Activated CD8-positive, alpha-beta T cell treated with anti-CD3 and anti-CD28 coated beads, Interleukin-2, amount 10 ng/mL, durations not matched to agents 7 days and 5 days (primary cell): ENCODE measurements at regions not wholly inside any gene's neighbourhood (a gene's known extent, or its start where the extent isn't known, plus 50 kb on each side); places are given as distances from the start of the nearest gene placed in this dataset.
"Not testable (repeated sequence)": the region's sequence is repeated elsewhere in the genome, so short reads cannot be mapped to it uniquely, and the experiment has no call there.

Experiments
- ATAC-seq: fragments of 150-1000 bp; cut with Tn5 transposase; one replicate; pipeline ENCODE4 v1.10.0; 2021; ENCODE audit warnings: moderate library complexity
- CTCF ChIA-PET: fragments of 350-600 bp; sonication (Branson Sonifier 250); formaldehyde crosslinking; loops from one replicate; lab custom pipeline; 2021; ENCODE audit warnings: antibody characterized with exemption; lab: Charles Lee
- POLR2A ChIA-PET: fragments of 350-600 bp; sonication (Branson Sonifier 250); formaldehyde crosslinking; loops from one replicate; lab custom pipeline; 2021; ENCODE audit warnings: antibody characterized with exemption; lab: Charles Lee
- DNase-seq: peaks from one replicate; pipeline ENCODE4 v3.0.0-alpha.2; 2020
- H3K27ac Mint-ChIP-seq: one replicate; pipeline ENCODE4 v1.8.0; 2021; ENCODE audit warnings: mild to moderate bottlenecking, mixed read lengths
- H3K27me3 Mint-ChIP-seq: one replicate; pipeline ENCODE4 v1.8.0; 2021; ENCODE audit warnings: low read depth, mixed read lengths
- H3K36me3 Mint-ChIP-seq: one replicate; pipeline ENCODE4 v1.8.0; 2021; ENCODE audit warnings: low read depth, mixed read lengths
- H3K4me1 Mint-ChIP-seq: one replicate; pipeline ENCODE4 v1.8.0; 2021; ENCODE audit warnings: low read depth, mixed read lengths
- H3K4me3 Mint-ChIP-seq: one replicate; pipeline ENCODE4 v1.8.0; 2021; ENCODE audit warnings: mild to moderate bottlenecking, mixed read lengths
- H3K9me3 Mint-ChIP-seq: one replicate; pipeline ENCODE4 v1.8.0; 2022; ENCODE audit warnings: mixed read lengths; ENCODE audit not compliant: insufficient read depth

GRCh38 chrX:140215894-140216293 lies 250.6 kb upstream of the CXorf66 start:
- H3K36me3 Mint-ChIP-seq, POLR2A ChIA-PET, DNase-seq, H3K27ac Mint-ChIP-seq, H3K9me3 Mint-ChIP-seq, ATAC-seq, H3K4me1 Mint-ChIP-seq, CTCF ChIA-PET, H3K27me3 Mint-ChIP-seq, H3K4me3 Mint-ChIP-seq: not testable (repeated sequence)

DNA sequence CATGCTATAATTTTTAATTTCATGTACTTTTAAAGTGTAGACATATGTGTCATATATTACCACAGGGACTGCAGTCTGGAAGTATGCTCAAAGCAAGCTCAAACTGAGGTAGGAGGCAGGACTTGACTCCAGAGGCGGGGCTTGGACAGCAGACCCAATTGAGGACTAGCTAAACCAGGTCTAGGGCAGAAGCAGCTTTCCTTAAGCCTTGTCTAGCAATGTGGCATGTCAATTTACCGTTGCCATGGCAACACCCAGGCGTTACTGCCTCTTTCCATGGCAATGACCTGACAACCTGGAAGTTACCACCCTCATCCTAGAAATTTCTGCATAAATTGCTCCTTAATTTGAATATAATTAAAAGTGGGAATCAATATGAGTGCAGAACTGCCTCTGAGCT lies 249.2 kb upstream of the CXorf66 start:
- H3K4me1 Mint-ChIP-seq, H3K27me3 Mint-ChIP-seq, CTCF ChIA-PET, H3K27ac Mint-ChIP-seq, ATAC-seq, POLR2A ChIA-PET, H3K4me3 Mint-ChIP-seq, DNase-seq, H3K9me3 Mint-ChIP-seq, H3K36me3 Mint-ChIP-seq: not testable (repeated sequence)

- no peaks in the 10 kb centered on the region for H3K4me1 Mint-ChIP-seq
- H3K27me3 Mint-ChIP-seq = no peaks in the 10 kb centered on the region
- H3K36me3 Mint-ChIP-seq = no peaks in the 10 kb centered on the region
- CTCF ChIA-PET = no interaction called here
- POLR2A ChIA-PET = no interaction called here
- ATAC-seq (no peak), DNase-seq (no peak)
- no peaks in the 10 kb centered on the region for H3K9me3 Mint-ChIP-seq
- H3K27ac Mint-ChIP-seq = no peak overlapping the region
- no peak overlapping the region for H3K4me3 Mint-ChIP-seq
Measured at GRCh38 chrX:140206657-140207056, 241.3 kb upstream of the CXorf66 start.

GRCh38 chrX:140190441-140191108 lies 225.3 kb upstream of the CXorf66 start:
- no peak for DNase-seq

GRCh38 chrX:140180585-140180984 lies 215.3 kb upstream of the CXorf66 start:
- CTCF ChIA-PET = no interaction called here
- POLR2A ChIA-PET = no interaction called here
- H3K36me3 Mint-ChIP-seq = no peaks in the 10 kb centered on the region
- H3K4me1 Mint-ChIP-seq = no peaks in the 10 kb centered on the region
- no peak overlapping the region for H3K27ac Mint-ChIP-seq
- no peaks in the 10 kb centered on the region for H3K9me3 Mint-ChIP-seq
- ATAC-seq = no peak
- H3K4me3 Mint-ChIP-seq = no peak overlapping the region
- no peaks in the 10 kb centered on the region for H3K27me3 Mint-ChIP-seq
- DNase-seq = no peak

More at GRCh38 chrX:140190441-140191108, 225.3 kb upstream of the CXorf66 start:
- ATAC-seq = no peak
- Mint-ChIP-seq H3K4me1 (no peaks in the 10 kb centered on the region), H3K27ac (no peak overlapping the region), H3K9me3 (no peaks in the 10 kb centered on the region), H3K27me3 (no peaks in the 10 kb centered on the region), H3K36me3 (no peaks in the 10 kb centered on the region), H3K4me3 (no peak overlapping the region)
- CTCF ChIA-PET = no interaction called here
- POLR2A ChIA-PET = no interaction called here

GRCh38 chrX:140177821-140178220 lies 212.5 kb upstream of the CXorf66 start:
- H3K4me1 Mint-ChIP-seq = no peaks in the 10 kb centered on the region
- no peaks in the 10 kb centered on the region for H3K9me3 Mint-ChIP-seq
- no peaks in the 10 kb centered on the region for H3K36me3 Mint-ChIP-seq
- no peaks in the 10 kb centered on the region for H3K27me3 Mint-ChIP-seq
- ChIA-PET CTCF (no interaction called here), POLR2A (no interaction called here)
- no peak overlapping the region for H3K27ac Mint-ChIP-seq
- H3K4me3 Mint-ChIP-seq = no peak overlapping the region
- ATAC-seq (no peak), DNase-seq (no peak)

DNA sequence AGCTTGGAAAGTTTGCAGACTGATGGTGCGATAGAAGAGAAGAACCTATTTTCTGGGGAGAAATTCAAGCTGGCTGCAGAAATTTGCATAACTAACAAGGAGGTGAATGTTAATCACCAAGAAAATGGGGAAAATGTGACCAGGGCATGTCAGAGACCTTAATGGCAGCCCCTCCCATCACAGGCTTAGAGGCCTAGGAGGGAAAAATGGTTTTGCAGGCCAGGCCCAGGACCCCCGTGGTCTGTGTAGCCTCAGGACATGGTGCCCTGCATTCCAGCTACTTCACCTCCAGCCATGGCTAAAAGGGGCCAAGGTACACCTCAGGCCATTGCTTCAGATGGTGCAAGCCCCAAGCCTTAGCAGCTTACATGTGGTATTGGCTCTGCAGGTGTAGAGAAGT lies 207.1 kb upstream of the CXorf66 start:
- ChIA-PET CTCF (no interaction called here), POLR2A (no interaction called here)
- ATAC-seq = no peak
- no peak overlapping the region for H3K27ac Mint-ChIP-seq
- no peaks in the 10 kb centered on the region for H3K27me3 Mint-ChIP-seq
- H3K9me3 Mint-ChIP-seq = no peaks in the 10 kb centered on the region
- no peak for DNase-seq
- H3K4me1 Mint-ChIP-seq = no peaks in the 10 kb centered on the region
- no peaks in the 10 kb centered on the region for H3K36me3 Mint-ChIP-seq
- no peak overlapping the region for H3K4me3 Mint-ChIP-seq

DNA sequence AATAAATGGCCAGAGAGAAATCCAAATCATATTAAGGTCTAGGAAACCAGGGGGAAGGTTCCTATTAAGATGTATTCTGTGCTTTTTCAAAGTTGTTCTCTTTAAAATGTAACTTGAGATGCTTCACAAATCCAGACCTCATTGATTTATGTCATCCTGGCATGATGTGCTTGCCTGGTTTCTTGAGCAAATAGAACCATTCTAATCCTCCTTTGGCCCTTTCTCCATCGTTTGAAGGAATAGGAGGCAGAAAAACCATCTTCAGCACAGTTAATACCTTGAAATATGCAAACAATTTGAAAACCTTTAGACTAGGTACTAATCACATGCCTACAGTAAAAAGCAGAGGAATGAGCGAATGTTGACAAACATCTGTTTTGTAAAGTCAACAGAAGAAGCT lies 202.2 kb upstream of the CXorf66 start:
- ChIA-PET POLR2A (no interaction called here), CTCF (no interaction called here)
- H3K9me3 Mint-ChIP-seq = no peaks in the 10 kb centered on the region
- ATAC-seq (no peak), DNase-seq (no peak)
- no peaks in the 10 kb centered on the region for H3K27me3 Mint-ChIP-seq
- H3K4me1 Mint-ChIP-seq = no peaks in the 10 kb centered on the region
- no peak overlapping the region for H3K27ac Mint-ChIP-seq
- no peak overlapping the region for H3K4me3 Mint-ChIP-seq
- no peaks in the 10 kb centered on the region for H3K36me3 Mint-ChIP-seq

GRCh38 chrX:140165849-140166248 lies 200.5 kb upstream of the CXorf66 start:
- H3K27ac Mint-ChIP-seq = no peak overlapping the region
- ATAC-seq (no peak), DNase-seq (no peak)
- CTCF ChIA-PET = no interaction called here
- no peaks in the 10 kb centered on the region for H3K9me3 Mint-ChIP-seq
- no peaks in the 10 kb centered on the region for H3K36me3 Mint-ChIP-seq
- H3K27me3 Mint-ChIP-seq = no peaks in the 10 kb centered on the region
- H3K4me1 Mint-ChIP-seq = no peaks in the 10 kb centered on the region
- no peak overlapping the region for H3K4me3 Mint-ChIP-seq
- POLR2A ChIA-PET = no interaction called here

DNA sequence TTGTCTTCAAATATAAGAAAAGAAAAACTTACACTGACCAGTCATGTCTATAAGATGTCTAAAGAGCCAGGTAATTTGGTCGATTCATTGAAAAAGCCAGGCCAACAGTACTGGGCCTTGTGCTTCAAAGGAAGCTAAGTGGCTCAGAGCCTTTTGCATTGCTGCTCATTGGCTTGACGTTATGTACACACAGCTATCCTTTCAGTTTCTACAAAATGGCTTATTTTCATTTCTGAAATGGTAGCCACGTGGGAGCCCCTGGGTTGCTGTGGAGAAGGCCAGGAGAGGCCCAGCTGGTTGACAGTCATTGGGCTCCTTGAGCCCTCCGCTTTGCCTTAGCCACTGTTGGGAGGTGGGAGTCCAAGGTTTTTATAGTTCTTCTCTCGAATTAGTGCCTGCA lies 199.1 kb upstream of the CXorf66 start:
- ChIA-PET CTCF (no interaction called here), POLR2A (no interaction called here)
- Mint-ChIP-seq H3K27ac (no peak overlapping the region), H3K4me3 (no peak overlapping the region), H3K27me3 (no peaks in the 10 kb centered on the region), H3K36me3 (no peaks in the 10 kb centered on the region), H3K4me1 (no peaks in the 10 kb centered on the region), H3K9me3 (no peaks in the 10 kb centered on the region)
- ATAC-seq = no peak
- no peak for DNase-seq

DNA sequence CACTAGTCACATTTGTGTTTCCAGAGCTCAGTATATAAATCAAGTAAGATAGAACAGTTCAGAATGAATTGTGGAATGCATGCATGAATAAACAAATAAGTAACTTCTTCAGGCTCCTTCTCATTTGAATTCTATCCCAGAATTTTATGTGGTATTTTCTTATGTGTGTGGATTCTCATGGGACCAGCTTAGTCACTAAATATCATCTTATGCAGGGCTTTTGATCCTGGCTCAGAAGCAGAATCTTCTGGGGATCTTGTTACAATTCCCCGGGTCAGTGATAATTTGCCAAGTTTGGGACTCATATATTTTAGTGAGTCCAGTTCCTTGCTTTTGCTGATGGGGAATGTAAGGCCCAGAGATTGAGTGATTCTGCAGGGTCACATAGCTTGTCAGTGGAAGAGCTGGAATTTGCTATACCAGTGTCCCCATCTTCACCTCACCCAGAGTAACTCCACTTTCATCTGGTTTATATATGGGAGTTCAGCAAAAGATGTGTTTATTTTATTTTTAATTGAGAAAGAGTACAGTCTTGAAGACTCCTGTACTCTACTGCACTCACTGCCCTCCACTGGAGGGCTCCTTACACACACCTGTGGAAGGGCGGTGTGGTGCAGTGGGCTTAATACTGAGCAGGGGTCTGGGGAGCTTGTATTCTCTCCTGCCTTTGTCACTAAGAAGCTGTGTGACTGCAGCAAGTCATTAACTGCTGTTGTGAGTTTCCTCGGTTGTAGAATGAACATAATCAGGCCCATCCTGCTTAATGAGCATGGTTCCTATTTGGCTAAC lies 198.2 kb upstream of the CXorf66 start:
- H3K4me3 Mint-ChIP-seq = no peak overlapping the region
- H3K4me1 Mint-ChIP-seq = no peaks in the 10 kb centered on the region
- H3K36me3 Mint-ChIP-seq = no peaks in the 10 kb centered on the region
- no peak for ATAC-seq
- ChIA-PET CTCF (no interaction called here), POLR2A (no interaction called here)
- H3K27me3 Mint-ChIP-seq = no peaks in the 10 kb centered on the region
- no peak for DNase-seq
- H3K27ac Mint-ChIP-seq = no peak overlapping the region
- H3K9me3 Mint-ChIP-seq = no peaks in the 10 kb centered on the region

DNA sequence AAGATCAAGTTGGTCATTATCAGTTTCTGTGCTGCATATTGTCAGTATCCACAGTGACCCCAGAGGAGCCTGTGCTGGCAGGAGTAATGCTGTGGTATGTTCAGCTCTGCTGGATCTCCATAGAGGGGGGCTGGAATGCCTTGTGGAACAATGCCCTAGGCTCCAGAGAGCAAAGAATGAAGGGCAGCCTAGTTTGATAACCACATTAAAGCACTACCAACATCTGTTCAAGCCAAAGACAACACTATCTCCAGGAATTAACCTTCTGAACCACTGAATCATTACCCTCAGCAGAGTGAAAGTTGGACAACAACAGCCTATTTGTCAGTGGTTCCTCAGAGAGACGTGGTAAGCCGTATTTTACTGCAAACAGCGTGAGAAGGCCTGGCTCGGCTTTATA lies 192.3 kb upstream of the CXorf66 start:
- CTCF ChIA-PET = no interaction called here
- no peak overlapping the region for H3K4me3 Mint-ChIP-seq
- no peaks in the 10 kb centered on the region for H3K9me3 Mint-ChIP-seq

More for the DNA sequence above, 192.3 kb upstream of the CXorf66 start:
- DNase-seq = no peak
- Mint-ChIP-seq H3K27me3 (no peaks in the 10 kb centered on the region), H3K4me1 (no peaks in the 10 kb centered on the region), H3K36me3 (no peaks in the 10 kb centered on the region), H3K27ac (no peak overlapping the region)
- POLR2A ChIA-PET = no interaction called here
- no peak for ATAC-seq
